ENCODE measurements at regions not wholly inside any gene's neighbourhood (a gene's known extent, or its start where the extent isn't known, plus 50 kb on each side); places are given as distances from the start of the nearest gene placed in this dataset.

DNA sequence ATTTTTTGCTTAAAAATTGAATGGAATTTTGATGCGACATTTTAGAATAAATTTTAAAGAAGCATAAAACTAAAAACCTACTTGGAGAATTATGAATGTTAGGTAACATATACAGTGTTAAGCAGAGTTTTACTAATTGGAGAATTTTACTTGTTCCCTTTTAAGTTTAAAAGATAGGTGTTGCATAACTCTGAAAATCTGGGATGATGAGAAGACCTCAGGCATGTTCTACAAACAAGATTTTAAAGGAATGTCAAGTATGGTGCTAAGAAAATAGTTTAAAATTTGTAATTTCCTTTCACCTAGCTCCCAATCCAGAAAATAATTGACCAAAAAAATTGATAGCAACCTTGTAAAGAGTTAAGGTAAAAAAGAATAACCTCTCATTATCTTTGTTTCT, 135.8 kb downstream of the RFC3 start:
- TF ChIP-seq, protein P1, sequence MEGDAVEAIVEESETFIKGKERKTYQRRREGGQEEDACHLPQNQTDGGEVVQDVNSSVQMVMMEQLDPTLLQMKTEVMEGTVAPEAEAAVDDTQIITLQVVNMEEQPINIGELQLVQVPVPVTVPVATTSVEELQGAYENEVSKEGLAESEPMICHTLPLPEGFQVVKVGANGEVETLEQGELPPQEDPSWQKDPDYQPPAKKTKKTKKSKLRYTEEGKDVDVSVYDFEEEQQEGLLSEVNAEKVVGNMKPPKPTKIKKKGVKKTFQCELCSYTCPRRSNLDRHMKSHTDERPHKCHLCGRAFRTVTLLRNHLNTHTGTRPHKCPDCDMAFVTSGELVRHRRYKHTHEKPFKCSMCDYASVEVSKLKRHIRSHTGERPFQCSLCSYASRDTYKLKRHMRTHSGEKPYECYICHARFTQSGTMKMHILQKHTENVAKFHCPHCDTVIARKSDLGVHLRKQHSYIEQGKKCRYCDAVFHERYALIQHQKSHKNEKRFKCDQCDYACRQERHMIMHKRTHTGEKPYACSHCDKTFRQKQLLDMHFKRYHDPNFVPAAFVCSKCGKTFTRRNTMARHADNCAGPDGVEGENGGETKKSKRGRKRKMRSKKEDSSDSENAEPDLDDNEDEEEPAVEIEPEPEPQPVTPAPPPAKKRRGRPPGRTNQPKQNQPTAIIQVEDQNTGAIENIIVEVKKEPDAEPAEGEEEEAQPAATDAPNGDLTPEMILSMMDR (IDR thresholded peaks at IDR 0.05; ENCODE audit: insufficient read depth, low read length) = no peak
- TF ChIP-seq POLR2AphosphoS5 (IDR thresholded peaks at IDR 0.05; ENCODE audit: low read depth) = no peak

All from HL-60 (cell line).